Neuron (in vitro differentiated cells): ENCODE measurements at regions not wholly inside any gene's neighbourhood (a gene's known extent, or its start where the extent isn't known, plus 50 kb on each side); places are given as distances from the start of the nearest gene placed in this dataset.

Experiments
- H2AFZ ChIP-seq: one replicate; pipeline ENCODE4 v1.6.1; 2013; ENCODE audit warnings: low read depth, mild to moderate bottlenecking, inconsistent platforms, low read length, moderate library complexity
- H3K27me3 ChIP-seq: one replicate; pipeline ENCODE4 v1.6.1; 2013; ENCODE audit warnings: low read length; ENCODE audit not compliant: insufficient read depth
- H3K36me3 ChIP-seq: one replicate; pipeline ENCODE4 v1.6.1; 2013; ENCODE audit warnings: low read length; ENCODE audit not compliant: insufficient read depth
- H3K4me1 ChIP-seq: one replicate; pipeline ENCODE4 v1.6.1; 2013; ENCODE audit warnings: low read length; ENCODE audit not compliant: insufficient read depth
- H3K4me3 ChIP-seq: 2 replicates; pipeline ENCODE4 v1.5.1; 2013; ENCODE audit warnings: mild to moderate bottlenecking, low read length, moderate library complexity
- H3K9me3 ChIP-seq: one replicate; pipeline ENCODE4 v1.6.1; 2013; ENCODE audit warnings: low read length

DNA sequence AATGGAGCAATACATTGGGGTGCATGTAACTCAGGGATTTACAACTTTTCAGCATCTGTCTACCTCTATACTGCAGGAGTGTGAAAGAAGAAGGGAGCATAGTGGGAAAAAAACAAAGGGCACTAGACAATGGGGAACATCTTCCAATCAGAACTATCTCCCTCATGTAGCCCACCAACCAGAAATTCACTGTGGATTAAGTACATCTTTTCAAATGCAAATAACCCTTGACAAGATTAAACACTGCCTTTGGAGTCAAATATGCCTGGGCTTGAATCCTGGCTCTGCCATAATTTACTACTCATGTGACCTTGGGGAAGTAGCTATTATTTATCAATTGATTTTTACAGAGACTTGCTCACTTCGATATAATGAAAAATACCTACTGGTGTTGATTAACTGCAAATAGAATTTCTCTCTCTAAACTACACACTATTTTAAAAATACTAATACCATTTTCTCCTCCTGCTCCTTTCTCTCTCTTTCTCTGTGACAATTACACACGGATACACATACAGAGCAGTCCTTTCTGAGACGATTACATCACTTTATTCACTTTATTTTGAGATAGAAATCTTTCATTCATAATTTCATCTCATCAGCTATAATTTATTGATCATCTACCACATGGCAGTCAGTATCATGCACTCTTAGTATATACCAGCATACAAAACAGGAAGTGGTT lies 783.7 kb downstream of the FRK start:
- Histone ChIP-seq H3K9me3 (no peaks in the 10 kb centered on the region), H3K36me3 (no peaks in the 10 kb centered on the region), H3K4me3 (no peak overlapping the region), H3K4me1 (peaks cover 7% of the 10 kb centered on the region), H2AFZ (no peak overlapping the region), H3K27me3 (no peaks in the 10 kb centered on the region)

DNA sequence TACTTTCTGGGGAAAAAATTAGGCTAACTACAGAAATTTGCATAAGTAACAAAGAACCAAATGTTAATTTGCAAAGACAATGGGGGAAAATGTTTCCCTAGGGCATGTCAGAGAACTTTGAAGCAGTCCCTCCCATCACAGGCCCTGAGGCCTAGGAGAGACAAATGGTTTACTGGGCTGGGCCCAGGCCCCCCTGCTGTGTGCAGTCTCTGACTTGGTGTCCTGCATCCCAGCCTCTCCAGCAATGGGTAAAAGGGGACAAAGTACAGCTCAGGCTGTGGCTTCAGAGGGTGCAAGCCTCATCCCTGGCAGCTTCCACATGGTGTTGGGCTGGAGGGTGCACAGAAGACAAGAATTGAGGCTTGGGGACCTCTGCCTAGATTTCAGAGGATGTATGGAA lies 788.4 kb downstream of the FRK start:
- Histone ChIP-seq H3K4me1 (peaks cover 7% of the 10 kb centered on the region), H2AFZ (no peak overlapping the region), H3K36me3 (no peaks in the 10 kb centered on the region), H3K27me3 (no peaks in the 10 kb centered on the region), H3K9me3 (no peaks in the 10 kb centered on the region), H3K4me3 (no peak overlapping the region)

DNA sequence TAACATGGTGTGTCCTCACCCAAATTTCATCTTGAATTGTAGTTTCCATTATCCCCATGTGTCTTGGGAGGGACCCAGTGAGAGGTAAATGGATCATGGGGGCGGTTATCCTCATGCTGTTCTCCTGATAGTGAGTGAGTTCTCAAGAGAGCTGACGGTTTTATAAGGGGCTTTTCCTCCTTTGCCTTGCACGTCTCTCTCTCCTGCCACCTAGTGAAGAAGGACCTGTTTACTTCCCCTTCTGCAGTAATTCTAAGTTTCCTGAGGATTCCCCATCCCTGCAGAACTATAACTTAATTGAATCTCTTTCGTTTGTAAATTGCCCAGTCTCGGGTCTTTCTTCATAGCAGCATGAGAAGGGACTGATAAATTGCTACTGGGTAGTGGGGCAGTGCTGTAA lies 789.3 kb downstream of the FRK start:
- no peak overlapping the region for H3K4me3 ChIP-seq
- H3K9me3 ChIP-seq: no peaks in the 10 kb centered on the region
- H2AFZ ChIP-seq: no peak overlapping the region
- no peaks in the 10 kb centered on the region for H3K36me3 ChIP-seq
- no peaks in the 10 kb centered on the region for H3K27me3 ChIP-seq
- H3K4me1 ChIP-seq: no peaks in the 10 kb centered on the region

DNA sequence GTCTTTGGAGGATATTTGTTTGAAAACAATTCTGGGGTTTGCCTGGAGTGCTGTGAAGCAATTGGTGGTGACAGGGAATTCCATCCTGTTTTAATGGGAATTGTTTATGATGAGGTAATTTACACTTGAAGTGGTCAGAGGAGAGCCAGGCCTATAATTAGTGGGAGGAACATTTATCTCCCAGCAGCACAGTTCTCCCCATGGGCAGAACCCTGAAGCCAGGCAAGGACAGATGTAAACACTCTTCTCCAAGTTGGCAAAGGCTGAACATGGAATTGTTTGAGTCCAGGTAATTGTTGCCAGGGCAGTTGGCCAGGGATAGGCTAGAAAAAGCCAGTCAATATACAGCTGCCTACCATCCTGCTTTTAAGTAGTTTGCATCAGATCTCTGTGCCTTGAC lies 789.7 kb downstream of the FRK start:
- no peak overlapping the region for H3K4me3 ChIP-seq

DNA sequence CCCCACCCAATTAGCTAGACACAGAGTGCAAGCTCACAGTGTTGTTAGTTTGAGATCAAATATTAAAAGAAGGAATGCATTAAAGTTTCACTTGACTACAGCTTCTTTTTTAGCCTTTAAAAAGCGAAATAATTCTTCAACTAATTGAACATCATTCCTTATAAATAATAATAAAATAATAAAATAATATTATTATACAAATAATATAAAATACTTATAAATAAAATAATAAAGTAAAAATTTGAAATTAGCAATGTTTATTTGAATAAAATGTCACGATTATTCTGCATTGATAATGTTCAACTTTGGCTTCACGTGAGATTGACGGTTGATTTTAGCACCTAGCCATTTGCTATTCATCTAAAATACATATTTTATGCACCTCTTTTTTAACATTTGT lies 819.3 kb downstream of the FRK start:
- H3K36me3 ChIP-seq: no peaks in the 10 kb centered on the region

More for the DNA sequence above, 789.7 kb downstream of the FRK start:
- Histone ChIP-seq H3K36me3 (no peaks in the 10 kb centered on the region), H3K9me3 (no peaks in the 10 kb centered on the region), H2AFZ (no peak overlapping the region), H3K27me3 (no peaks in the 10 kb centered on the region), H3K4me1 (no peaks in the 10 kb centered on the region)

DNA sequence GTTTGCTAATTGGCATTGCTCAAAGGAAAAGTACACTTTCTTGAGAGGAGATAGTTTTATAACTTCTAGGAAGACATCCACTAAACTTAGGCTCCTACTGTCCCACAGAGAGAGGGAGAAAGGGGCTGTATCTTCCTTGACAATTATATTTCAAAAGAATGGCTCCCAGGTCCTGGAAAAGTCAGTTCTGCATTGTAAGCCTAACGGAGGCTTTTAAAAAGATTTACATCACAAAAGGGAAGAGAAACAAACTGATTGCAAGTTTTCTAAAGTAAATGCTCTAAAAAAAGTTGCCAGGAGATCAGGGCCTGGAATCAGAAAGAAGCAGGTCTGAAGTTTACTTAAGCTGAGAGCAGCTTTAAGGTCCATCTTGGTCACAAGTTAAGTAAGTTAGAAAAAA lies 839.5 kb downstream of the FRK start:
- Histone ChIP-seq H3K27me3 (no peaks in the 10 kb centered on the region), H3K4me3 (no peak overlapping the region), H3K9me3 (no peaks in the 10 kb centered on the region), H3K36me3 (no peaks in the 10 kb centered on the region), H3K4me1 (peaks cover 12% of the 10 kb centered on the region), H2AFZ (no peak overlapping the region)

More for the DNA sequence above, 819.3 kb downstream of the FRK start:
- Histone ChIP-seq H3K9me3 (no peaks in the 10 kb centered on the region), H3K4me3 (no peak overlapping the region), H2AFZ (no peak overlapping the region), H3K27me3 (no peaks in the 10 kb centered on the region), H3K4me1 (no peaks in the 10 kb centered on the region)

DNA sequence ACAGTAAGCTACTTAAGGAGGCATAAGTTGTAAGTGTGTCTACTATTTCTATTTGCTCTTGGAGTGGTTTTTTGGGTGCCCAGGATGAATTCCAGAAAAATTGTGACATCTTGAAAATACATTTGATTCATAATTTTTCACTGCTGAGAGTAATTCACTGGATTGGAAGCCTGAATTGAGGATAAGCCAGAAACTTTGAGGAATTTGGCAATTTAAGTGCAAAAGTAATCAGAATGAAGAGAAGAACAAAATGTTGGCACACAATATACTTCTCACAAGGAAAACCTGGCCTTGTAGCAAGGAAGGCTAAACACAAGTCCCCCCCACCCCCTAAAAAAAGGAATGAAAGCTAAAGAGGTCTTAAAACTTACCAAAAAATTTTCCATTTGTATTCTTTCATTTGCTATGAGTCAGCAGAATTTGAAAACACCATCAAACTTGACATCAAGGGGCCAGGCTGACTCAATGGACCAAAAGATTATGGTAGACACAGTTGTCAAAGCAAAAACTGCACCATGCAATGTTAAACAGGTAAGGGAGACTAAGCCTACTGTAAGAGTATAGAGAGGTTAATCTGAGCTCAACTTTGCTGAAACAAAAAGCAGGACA lies 840.0 kb downstream of the FRK start:
- no peaks in the 10 kb centered on the region for H3K36me3 ChIP-seq
- no peaks in the 10 kb centered on the region for H3K27me3 ChIP-seq
- H3K4me1 ChIP-seq: peaks cover 12% of the 10 kb centered on the region
- H3K9me3 ChIP-seq: no peaks in the 10 kb centered on the region
- no peak overlapping the region for H2AFZ ChIP-seq
- H3K4me3 ChIP-seq: no peak overlapping the region

DNA sequence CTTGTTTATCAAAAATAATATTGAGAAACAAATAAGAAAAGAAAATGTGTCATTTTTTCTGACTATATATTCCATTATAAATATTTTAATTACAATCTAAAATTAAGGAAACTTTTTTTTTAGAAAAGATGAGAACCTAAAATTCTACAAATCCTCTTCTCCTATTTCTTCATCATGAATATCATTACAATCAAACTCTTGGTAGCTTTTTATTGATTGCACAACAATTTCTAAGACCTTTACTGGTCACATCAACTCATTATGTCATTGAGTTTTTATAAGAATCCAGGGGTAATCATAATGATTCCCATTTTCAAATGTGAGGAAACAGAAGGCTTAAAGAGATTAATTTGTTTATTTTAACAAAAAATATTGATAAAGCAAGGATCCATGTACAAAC lies 841.0 kb downstream of the FRK start:
- Histone ChIP-seq H3K36me3 (no peaks in the 10 kb centered on the region), H3K9me3 (no peaks in the 10 kb centered on the region), H2AFZ (no peak overlapping the region), H3K27me3 (no peaks in the 10 kb centered on the region), H3K4me3 (no peak overlapping the region), H3K4me1 (peaks cover 12% of the 10 kb centered on the region)

DNA sequence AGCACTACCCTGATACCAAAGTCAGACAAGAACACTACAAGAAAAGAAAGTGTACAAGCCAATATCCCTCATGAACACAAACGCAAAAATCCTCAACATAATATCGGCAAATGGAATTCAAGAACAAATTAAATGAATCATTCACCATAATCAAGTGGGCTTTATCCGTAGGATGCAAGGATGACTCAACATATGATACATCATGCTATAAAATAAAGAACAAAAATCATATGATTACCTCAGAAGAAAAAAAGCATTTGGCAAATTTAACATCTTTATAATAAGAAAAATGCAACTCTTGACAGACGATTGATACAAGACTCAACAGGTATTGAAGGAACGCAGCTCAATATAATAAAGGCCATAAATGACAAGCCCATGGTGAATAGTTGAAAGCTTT lies 843.9 kb downstream of the FRK start:
- H3K36me3 ChIP-seq: no peaks in the 10 kb centered on the region
- no peak overlapping the region for H3K4me3 ChIP-seq
- H2AFZ ChIP-seq: no peak overlapping the region
- H3K9me3 ChIP-seq: no peaks in the 10 kb centered on the region
- peaks cover 12% of the 10 kb centered on the region for H3K4me1 ChIP-seq
- no peaks in the 10 kb centered on the region for H3K27me3 ChIP-seq

DNA sequence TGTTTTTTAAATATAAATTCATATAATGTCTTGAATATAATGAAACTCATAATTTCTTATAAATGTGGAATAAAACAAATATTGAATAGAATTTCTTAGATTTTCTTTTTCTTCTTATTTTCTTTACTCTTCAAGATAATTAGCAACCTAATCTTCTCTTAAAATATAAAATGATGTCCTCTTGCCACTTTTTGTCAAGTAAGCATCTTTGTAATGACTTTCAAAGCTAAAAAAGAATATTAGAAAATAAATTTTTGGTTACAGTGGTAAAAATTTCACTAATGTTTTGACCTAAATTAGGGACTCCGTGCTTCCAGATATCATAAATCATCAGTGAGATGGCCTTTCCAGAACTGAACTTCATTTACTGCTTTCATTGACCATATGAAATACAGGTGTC lies 846.4 kb downstream of the FRK start:
- H2AFZ ChIP-seq: no peak overlapping the region
- H3K27me3 ChIP-seq: no peaks in the 10 kb centered on the region
- no peaks in the 10 kb centered on the region for H3K36me3 ChIP-seq
- no peaks in the 10 kb centered on the region for H3K9me3 ChIP-seq
- H3K4me1 ChIP-seq: no peaks in the 10 kb centered on the region
- no peak overlapping the region for H3K4me3 ChIP-seq

DNA sequence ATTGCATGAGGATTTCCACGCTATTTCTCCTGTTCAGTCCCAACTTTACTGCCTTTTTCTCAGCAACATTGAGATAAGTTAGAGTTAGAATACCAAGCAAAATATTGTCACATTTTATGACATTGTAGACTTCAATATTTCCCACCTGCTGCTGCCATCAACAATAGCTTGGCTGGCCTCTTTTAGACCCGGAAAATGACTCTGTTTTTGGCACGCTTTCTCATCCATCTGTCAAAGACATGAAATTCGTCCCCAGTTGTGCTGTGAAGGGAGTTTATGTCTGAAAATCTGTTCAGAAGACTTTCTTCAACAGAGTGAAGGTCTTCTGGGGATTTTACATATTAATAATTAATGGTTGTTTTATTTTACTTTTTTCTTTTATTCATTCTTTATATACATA lies 857.3 kb downstream of the FRK start:
- Histone ChIP-seq H3K4me1 (no peaks in the 10 kb centered on the region), H2AFZ (no peak overlapping the region), H3K9me3 (no peaks in the 10 kb centered on the region), H3K27me3 (no peaks in the 10 kb centered on the region), H3K36me3 (no peaks in the 10 kb centered on the region), H3K4me3 (no peak overlapping the region)

DNA sequence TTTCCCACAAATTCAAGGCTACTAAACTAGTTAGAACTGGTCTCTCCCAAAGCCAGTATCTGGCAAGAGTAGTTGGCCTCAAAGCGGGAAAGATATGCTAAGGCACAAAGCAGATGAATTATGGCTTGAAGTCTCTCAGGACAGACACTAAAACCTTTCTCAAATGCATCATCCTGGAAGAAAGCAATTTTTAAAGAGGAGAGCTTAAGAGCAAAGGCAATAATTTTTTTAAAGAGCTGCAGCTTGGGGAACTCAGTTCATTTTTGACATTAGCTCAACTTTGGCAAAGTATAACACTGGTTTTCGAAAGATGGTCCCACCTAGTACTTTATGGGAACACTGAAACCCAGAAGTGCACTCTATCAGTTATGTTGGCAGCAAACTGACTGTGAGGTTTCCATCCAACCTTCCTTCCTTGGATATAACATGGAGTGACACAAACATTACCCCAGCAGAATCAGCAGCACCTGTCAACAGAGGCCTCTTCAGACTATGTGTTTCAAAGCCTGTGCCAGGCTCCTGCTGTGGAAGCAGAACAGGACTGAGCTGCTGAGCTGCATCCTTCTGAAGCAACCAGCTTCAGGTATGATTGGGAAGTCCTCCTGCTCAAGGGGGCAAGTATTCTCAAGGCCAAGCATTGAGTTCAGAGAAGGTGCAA lies 852.3 kb upstream of the HS3ST5 start:
- no peaks in the 10 kb centered on the region for H3K9me3 ChIP-seq
- no peak overlapping the region for H3K4me3 ChIP-seq
- H3K4me1 ChIP-seq: no peaks in the 10 kb centered on the region
- H3K36me3 ChIP-seq: no peaks in the 10 kb centered on the region
- H3K27me3 ChIP-seq: no peaks in the 10 kb centered on the region
- H2AFZ ChIP-seq: no peak overlapping the region

DNA sequence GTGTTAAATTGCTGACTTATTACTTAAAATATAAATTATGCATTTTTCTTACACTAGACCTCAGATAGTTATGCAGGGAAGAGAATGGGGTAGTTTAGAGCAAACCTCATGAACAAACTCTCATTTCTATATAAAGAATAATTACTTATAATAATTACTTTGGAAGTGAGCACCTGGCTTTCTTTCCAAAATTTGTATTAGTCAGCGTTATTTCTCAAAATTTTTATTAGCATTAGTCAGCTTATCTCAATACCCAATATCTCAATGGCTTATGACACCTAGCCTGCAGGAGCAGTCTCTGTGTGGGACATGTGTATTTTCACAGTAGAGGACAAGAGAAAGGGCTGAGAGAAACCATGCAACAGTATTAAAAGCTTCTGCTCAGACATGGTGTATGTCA lies 849.2 kb upstream of the HS3ST5 start:
- Histone ChIP-seq H3K27me3 (no peaks in the 10 kb centered on the region), H3K9me3 (no peaks in the 10 kb centered on the region), H3K4me1 (no peaks in the 10 kb centered on the region), H3K4me3 (no peak overlapping the region), H3K36me3 (no peaks in the 10 kb centered on the region), H2AFZ (no peak overlapping the region)
